Stomach (tissue), 4 donors: ENCODE measurements at regions not wholly inside any gene's neighbourhood (a gene's known extent, or its start where the extent isn't known, plus 50 kb on each side); places are given as distances from the start of the nearest gene placed in this dataset.

Source experiments
- POLR2A ChIP-seq, 4 donors: fragments of 450-650 bp; IDR thresholded peaks; one replicate each; pipeline ENCODE4 v1.6.1; 2016; ENCODE audit warnings: antibody characterized with exemption in 4 of 4, control low read depth in 2 of 4, mild to moderate bottlenecking in 1 of 4, moderate library complexity in 1 of 4
- POLR2AphosphoS5 ChIP-seq, 3 donors: sonication (generic); formaldehyde crosslinking; IDR thresholded peaks; one replicate each; pipeline ENCODE4 v1.6.1; 2016; ENCODE audit warnings: antibody characterized with exemption in 3 of 3
- TF ChIP-seq, protein P1 (sequence below), 7 experiments: fragments of 450-650 bp in 4 of 7; fragments of 200-600 bp in 3 of 7; sonication (generic) in 3 of 7; IDR thresholded peaks; one replicate each; pipeline ENCODE4 v1.5.1; 2016 to 2019; ENCODE audit warnings: antibody characterized with exemption in 7 of 7, control low read depth in 2 of 7, mild to moderate bottlenecking in 1 of 7

DNA sequence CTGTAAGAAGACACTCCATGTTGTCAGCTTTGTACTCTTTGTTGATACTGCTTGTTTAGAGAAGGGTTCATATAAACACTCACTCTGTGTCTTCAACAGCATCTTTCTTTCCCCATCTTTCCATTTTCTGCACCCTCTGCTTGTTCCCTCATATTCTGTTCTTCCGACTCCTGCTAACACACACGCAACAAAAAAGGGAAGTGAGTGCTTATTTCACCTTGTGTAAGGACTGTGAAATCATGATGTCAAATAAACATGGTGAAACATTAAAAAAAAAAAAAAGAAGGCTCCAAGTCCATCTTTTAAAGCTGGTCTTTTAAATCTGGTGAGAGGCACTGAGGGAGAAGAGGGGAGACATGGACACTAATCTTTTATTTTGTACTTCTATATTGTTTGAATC is 145.4 kb downstream of the RPAP3 start:
- TF ChIP-seq, protein P1, sequence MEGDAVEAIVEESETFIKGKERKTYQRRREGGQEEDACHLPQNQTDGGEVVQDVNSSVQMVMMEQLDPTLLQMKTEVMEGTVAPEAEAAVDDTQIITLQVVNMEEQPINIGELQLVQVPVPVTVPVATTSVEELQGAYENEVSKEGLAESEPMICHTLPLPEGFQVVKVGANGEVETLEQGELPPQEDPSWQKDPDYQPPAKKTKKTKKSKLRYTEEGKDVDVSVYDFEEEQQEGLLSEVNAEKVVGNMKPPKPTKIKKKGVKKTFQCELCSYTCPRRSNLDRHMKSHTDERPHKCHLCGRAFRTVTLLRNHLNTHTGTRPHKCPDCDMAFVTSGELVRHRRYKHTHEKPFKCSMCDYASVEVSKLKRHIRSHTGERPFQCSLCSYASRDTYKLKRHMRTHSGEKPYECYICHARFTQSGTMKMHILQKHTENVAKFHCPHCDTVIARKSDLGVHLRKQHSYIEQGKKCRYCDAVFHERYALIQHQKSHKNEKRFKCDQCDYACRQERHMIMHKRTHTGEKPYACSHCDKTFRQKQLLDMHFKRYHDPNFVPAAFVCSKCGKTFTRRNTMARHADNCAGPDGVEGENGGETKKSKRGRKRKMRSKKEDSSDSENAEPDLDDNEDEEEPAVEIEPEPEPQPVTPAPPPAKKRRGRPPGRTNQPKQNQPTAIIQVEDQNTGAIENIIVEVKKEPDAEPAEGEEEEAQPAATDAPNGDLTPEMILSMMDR (IDR thresholded peaks at IDR 0.05) = no peak
- TF ChIP-seq POLR2AphosphoS5 (IDR thresholded peaks at IDR 0.05) (no peak), POLR2A (IDR thresholded peaks at IDR 0.05) (no peak)
